H1 (cell line): ENCODE measurements at regions not wholly inside any gene's neighbourhood (a gene's known extent, or its start where the extent isn't known, plus 50 kb on each side); places are given as distances from the start of the nearest gene placed in this dataset.

Experiments used
- ATF3 ChIP-seq: IDR thresholded peaks from 2 replicates; pipeline ENCODE4 v1.6.1; 2011; ENCODE audit warnings: low read depth, mild to moderate bottlenecking, low read length; ENCODE audit not compliant: insufficient read depth
- BACH1 ChIP-seq: IDR thresholded peaks from 2 replicates; pipeline ENCODE4 v1.6.1; 2012; ENCODE audit warnings: low read length, improper control_type of control experiment
- BRCA1 ChIP-seq: IDR thresholded peaks from 2 replicates; pipeline ENCODE4 v1.6.1; 2012; ENCODE audit warnings: low read depth, low read length, improper control_type of control experiment
- CBX8 ChIP-seq: fragments of 300-800, 300-1000 bp; sonication (generic); IDR thresholded peaks from 2 replicates; pipeline ENCODE4 v1.7.1; 2016; ENCODE audit warnings: low read depth, low read length, borderline replicate concordance
- EZH2 ChIP-seq: fragments of 200-600 bp; sonication (generic); IDR thresholded peaks from 2 replicates; pipeline ENCODE4 v1.7.1; 2012; ENCODE audit warnings: low read depth, mild to moderate bottlenecking, moderate library complexity, low read length, inconsistent platforms; ENCODE audit not compliant: severe bottlenecking
- HDAC2 ChIP-seq, 2 experiments: fragments of 300-600 bp in 1 of 2; sonication (generic) in 1 of 2; IDR thresholded peaks; 2 replicates each; pipeline ENCODE4 v1.6.1; 2011 to 2012; ENCODE audit warnings: low read depth in 2 of 2, low read length in 2 of 2, mild to moderate bottlenecking in 2 of 2, moderate library complexity in 2 of 2, borderline replicate concordance in 1 of 2, inconsistent platforms in 1 of 2
- JUN ChIP-seq: IDR thresholded peaks from 2 replicates; pipeline ENCODE4 v1.6.1; 2011; ENCODE audit warnings: low read depth, mild to moderate bottlenecking, improper control_type of control experiment, low read length
- RAD21 ChIP-seq, 2 experiments: IDR thresholded peaks in 1 of 2; conservative IDR thresholded peaks in 1 of 2; 2 replicates each; pipeline ENCODE4 v1.6.1; 2011; ENCODE audit warnings: low read depth in 2 of 2, low read length in 2 of 2, improper control_type of control experiment in 1 of 2, inconsistent platforms in 1 of 2, mild to moderate bottlenecking in 1 of 2, moderate library complexity in 1 of 2
- SIN3A ChIP-seq, 2 experiments: IDR thresholded peaks in 1 of 2; conservative IDR thresholded peaks in 1 of 2; 2 replicates each; pipeline ENCODE4 v1.6.1; 2011 to 2012; ENCODE audit warnings: low read length in 2 of 2, improper control_type of control experiment in 1 of 2, low read depth in 1 of 2, mild to moderate bottlenecking in 1 of 2
- TAF1 ChIP-seq: IDR thresholded peaks from 2 replicates; pipeline ENCODE4 v1.6.1; 2011; ENCODE audit warnings: mild to moderate bottlenecking, low read depth, low read length
- TCF12 ChIP-seq: IDR thresholded peaks from 2 replicates; pipeline ENCODE4 v1.6.1; 2011; ENCODE audit warnings: low read depth, mild to moderate bottlenecking, low read length
- USF2 ChIP-seq: IDR thresholded peaks from 2 replicates; pipeline ENCODE4 v1.6.1; 2011; ENCODE audit warnings: low read length, improper control_type of control experiment
- ZNF274 ChIP-seq: IDR thresholded peaks from 2 replicates; pipeline ENCODE4 v1.7.0; 2012; ENCODE audit warnings: low read length, borderline replicate concordance; ENCODE audit errors: extremely low read depth
- TF ChIP-seq, protein P1 (sequence below), 3 experiments: IDR thresholded peaks; 1 replicate in 2 of 3; 2 replicates in 1 of 3; pipeline versions ENCODE4 v1.5.1 to v1.6.1; 2011; ENCODE audit warnings: low read length in 3 of 3, mild to moderate bottlenecking in 3 of 3, inconsistent platforms in 2 of 3, low read depth in 1 of 3, moderate library complexity in 1 of 3; ENCODE audit not compliant: insufficient read depth in 1 of 3; ENCODE audit errors: control extremely low read depth in 1 of 3

GRCh38 chr3:127065138-127065427 lies 82.2 kb downstream of the PLXNA1 start:
- no peak for TF ChIP-seq BRCA1
- TF ChIP-seq, protein P1, sequence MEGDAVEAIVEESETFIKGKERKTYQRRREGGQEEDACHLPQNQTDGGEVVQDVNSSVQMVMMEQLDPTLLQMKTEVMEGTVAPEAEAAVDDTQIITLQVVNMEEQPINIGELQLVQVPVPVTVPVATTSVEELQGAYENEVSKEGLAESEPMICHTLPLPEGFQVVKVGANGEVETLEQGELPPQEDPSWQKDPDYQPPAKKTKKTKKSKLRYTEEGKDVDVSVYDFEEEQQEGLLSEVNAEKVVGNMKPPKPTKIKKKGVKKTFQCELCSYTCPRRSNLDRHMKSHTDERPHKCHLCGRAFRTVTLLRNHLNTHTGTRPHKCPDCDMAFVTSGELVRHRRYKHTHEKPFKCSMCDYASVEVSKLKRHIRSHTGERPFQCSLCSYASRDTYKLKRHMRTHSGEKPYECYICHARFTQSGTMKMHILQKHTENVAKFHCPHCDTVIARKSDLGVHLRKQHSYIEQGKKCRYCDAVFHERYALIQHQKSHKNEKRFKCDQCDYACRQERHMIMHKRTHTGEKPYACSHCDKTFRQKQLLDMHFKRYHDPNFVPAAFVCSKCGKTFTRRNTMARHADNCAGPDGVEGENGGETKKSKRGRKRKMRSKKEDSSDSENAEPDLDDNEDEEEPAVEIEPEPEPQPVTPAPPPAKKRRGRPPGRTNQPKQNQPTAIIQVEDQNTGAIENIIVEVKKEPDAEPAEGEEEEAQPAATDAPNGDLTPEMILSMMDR (IDR thresholded peaks at IDR 0.05; ENCODE audit: control extremely low read depth in 1 of 3, insufficient read depth in 1 of 3, low read depth in 1 of 3, low read length in 3 of 3), result no peak
- TF ChIP-seq TAF1, result no peak
- TF ChIP-seq BACH1, result no peak
- no peak for TF ChIP-seq HDAC2 (IDR thresholded peaks at IDR 0.05; ENCODE audit: borderline replicate concordance in 1 of 2, low read depth in 2 of 2, low read length in 2 of 2)
- TF ChIP-seq JUN, result no peak
- no peak for TF ChIP-seq USF2
- no peak for TF ChIP-seq TCF12
- no peak for TF ChIP-seq EZH2
- TF ChIP-seq ATF3, result no peak
- no peak for TF ChIP-seq CBX8
- TF ChIP-seq RAD21 (IDR thresholded peaks at IDR 0.05 in 1 of 2, conservative IDR thresholded peaks at IDR 0.05 in 1 of 2; ENCODE audit: low read depth in 2 of 2, low read length in 2 of 2), result no peak
- no peak for TF ChIP-seq ZNF274
- TF ChIP-seq SIN3A (conservative IDR thresholded peaks at IDR 0.05 in 1 of 2, IDR thresholded peaks at IDR 0.05 in 1 of 2; ENCODE audit: low read depth in 1 of 2, low read length in 2 of 2), result no peak
